MM.1S (cell line): ENCODE measurements at regions not wholly inside any gene's neighbourhood (a gene's known extent, or its start where the extent isn't known, plus 50 kb on each side); places are given as distances from the start of the nearest gene placed in this dataset.

ENCODE experiments used
- DNase-seq: peaks from one replicate; pipeline ENCODE4 v3.0.0-alpha.2; 2015
- H2AFZ ChIP-seq: fragments of 300-600 bp; sonication (generic); 2 replicates; pipeline ENCODE4 v1.6.0; 2016; ENCODE audit warnings: antibody characterized with exemption, low read length
- H3F3A ChIP-seq: fragments of 300-600 bp; sonication (generic); 2 replicates; pipeline ENCODE4 v1.6.1; 2016; ENCODE audit warnings: mild to moderate bottlenecking, antibody characterized with exemption, low read length, moderate library complexity, mixed read lengths; ENCODE audit not compliant: insufficient read depth
- H3K27ac ChIP-seq: fragments of 300-600 bp; sonication (generic); 2 replicates; pipeline ENCODE4 v1.5.1; 2016; ENCODE audit warnings: mild to moderate bottlenecking, low read length
- H3K27me3 ChIP-seq: fragments of 300-600 bp; sonication (generic); replicated peaks from 2 replicates; pipeline ENCODE4 v1.6.0; 2016; ENCODE audit warnings: low read length; ENCODE audit not compliant: insufficient read depth
- H3K36me3 ChIP-seq: fragments of 300-600 bp; sonication (generic); replicated peaks from 2 replicates; pipeline ENCODE4 v1.6.1; 2016; ENCODE audit warnings: mild to moderate bottlenecking, low read length, mixed read lengths; ENCODE audit not compliant: insufficient read depth
- H3K4me1 ChIP-seq: fragments of 300-600 bp; sonication (generic); 2 replicates; pipeline ENCODE4 v1.6.1; 2016; ENCODE audit warnings: low read length, mixed read lengths
- H3K4me2 ChIP-seq: fragments of 300-600 bp; sonication (generic); 2 replicates; pipeline ENCODE4 v1.6.0; 2016; ENCODE audit warnings: low read depth, low read length
- H3K4me3 ChIP-seq: fragments of 300-600 bp; sonication (generic); 2 replicates; pipeline ENCODE4 v1.5.1; 2016; ENCODE audit warnings: low read length, mixed read lengths
- H3K79me2 ChIP-seq: fragments of 300-600 bp; sonication (generic); 2 replicates; pipeline ENCODE4 v1.6.1; 2016; ENCODE audit warnings: mixed run types, low read length, mixed read lengths
- H3K9ac ChIP-seq: fragments of 300-600 bp; sonication (generic); 2 replicates; pipeline ENCODE4 v1.6.1; 2016; ENCODE audit warnings: low read length, mixed read lengths
- H3K9me2 ChIP-seq: fragments of 300-600 bp; sonication (generic); replicated peaks from 2 replicates; pipeline ENCODE4 v1.6.1; 2016; ENCODE audit warnings: mild to moderate bottlenecking, low read length, mixed read lengths; ENCODE audit not compliant: insufficient read depth
- H3K9me3 ChIP-seq: fragments of 300-600 bp; sonication (generic); replicated peaks from 2 replicates; pipeline ENCODE4 v1.6.1; 2016; ENCODE audit warnings: mild to moderate bottlenecking, low read length, mixed read lengths; ENCODE audit not compliant: insufficient read depth
- H4K20me1 ChIP-seq: fragments of 300-600 bp; sonication (generic); 2 replicates; pipeline ENCODE4 v1.6.1; 2016; ENCODE audit warnings: mild to moderate bottlenecking, low read length, moderate library complexity, mixed read lengths; ENCODE audit not compliant: insufficient read depth
- CTCF ChIP-seq: fragments of 300-600 bp; sonication (generic); IDR thresholded peaks from 2 replicates; pipeline ENCODE4 v1.5.1; 2016; ENCODE audit warnings: antibody characterized with exemption, low read length, mixed read lengths
- EZH2 ChIP-seq: fragments of 300-600 bp; sonication (generic); optimal IDR thresholded peaks from 2 replicates; pipeline ENCODE3; 2017; ENCODE audit warnings: low read depth, mild to moderate bottlenecking, antibody characterized with exemption, low read length, mixed read lengths
- EZH2phosphoT487 ChIP-seq: fragments of 300-600 bp; sonication (generic); IDR thresholded peaks from 2 replicates; pipeline ENCODE4 v1.6.1; 2018; ENCODE audit warnings: antibody characterized with exemption, low read length

- H3F3A ChIP-seq = no peaks in the 10 kb centered on the region
Measured at GRCh38 chr10:3687510-3688081, 97.4 kb downstream of the KLF6 start.

GRCh38 chr10:3685384-3685783 lies 99.6 kb downstream of the KLF6 start:
- no peaks in the 10 kb centered on the region for H3K9me3 ChIP-seq
- H4K20me1 ChIP-seq = no peaks in the 10 kb centered on the region
- no peaks in the 10 kb centered on the region for H3F3A ChIP-seq
- no peak overlapping the region for H3K27ac ChIP-seq
- no peaks in the 10 kb centered on the region for H3K79me2 ChIP-seq
- no peak overlapping the region for H3K4me3 ChIP-seq
- no peak for DNase-seq
- H3K36me3 ChIP-seq = no peaks in the 10 kb centered on the region
- H3K4me2 ChIP-seq = no peak overlapping the region
- no peaks in the 10 kb centered on the region for H3K27me3 ChIP-seq
- TF ChIP-seq EZH2phosphoT487 = no peak
- no peak for TF ChIP-seq EZH2
- TF ChIP-seq CTCF = no peak
- no peak overlapping the region for H3K9ac ChIP-seq
- no peak overlapping the region for H2AFZ ChIP-seq
- no peaks in the 10 kb centered on the region for H3K9me2 ChIP-seq
- no peaks in the 10 kb centered on the region for H3K4me1 ChIP-seq

More at GRCh38 chr10:3687510-3688081, 97.4 kb downstream of the KLF6 start:
- H3K9me3 ChIP-seq = no peaks in the 10 kb centered on the region
- no peak overlapping the region for H3K9ac ChIP-seq
- no peaks in the 10 kb centered on the region for H3K4me1 ChIP-seq
- no peak for TF ChIP-seq EZH2
- no peak for TF ChIP-seq EZH2phosphoT487
- TF ChIP-seq CTCF = no peak
- no peak overlapping the region for H3K4me3 ChIP-seq
- H4K20me1 ChIP-seq = no peaks in the 10 kb centered on the region
- no peaks in the 10 kb centered on the region for H3K36me3 ChIP-seq
- no peaks in the 10 kb centered on the region for H3K27me3 ChIP-seq
- no peak for DNase-seq
- H3K79me2 ChIP-seq = no peaks in the 10 kb centered on the region
- H3K27ac ChIP-seq = no peak overlapping the region
- no peak overlapping the region for H3K4me2 ChIP-seq
- no peak overlapping the region for H2AFZ ChIP-seq
- no peaks in the 10 kb centered on the region for H3K9me2 ChIP-seq

GRCh38 chr10:3684891-3685290 lies 100.1 kb downstream of the KLF6 start:
- Histone ChIP-seq H3K79me2 (no peaks in the 10 kb centered on the region), H3K27ac (no peak overlapping the region), H3K4me3 (no peak overlapping the region), H3K9me2 (no peaks in the 10 kb centered on the region), H3K9me3 (no peaks in the 10 kb centered on the region), H3K36me3 (no peaks in the 10 kb centered on the region), H3K4me2 (no peak overlapping the region), H3F3A (no peaks in the 10 kb centered on the region), H3K27me3 (no peaks in the 10 kb centered on the region), H3K4me1 (no peaks in the 10 kb centered on the region), H3K9ac (no peak overlapping the region), H4K20me1 (no peaks in the 10 kb centered on the region), H2AFZ (no peak overlapping the region)
- TF ChIP-seq EZH2phosphoT487 (no peak), EZH2 (no peak), CTCF (no peak)
- DNase-seq = no peak
